ENCODE measurements at regions not wholly inside any gene's neighbourhood (a gene's known extent, or its start where the extent isn't known, plus 50 kb on each side); places are given as distances from the start of the nearest gene placed in this dataset.

GRCh38 chr7:19239951-19240350, 94.7 kb upstream of the FERD3L start:
- H3K27me3 Mint-ChIP-seq (ENCODE audit: low read depth in 2 of 2): peaks cover 0 to 5% of the 10 kb centered on the region in 2 donors
- DNase-seq (no peak), ATAC-seq (no peak)
- no peaks in the 10 kb centered on the region for H3K27me3 ChIP-seq (ENCODE audit: control insufficient read depth, insufficient read depth, low read length)
- H3K36me3 ChIP-seq (ENCODE audit: control insufficient read depth, insufficient read depth, low read length): no peaks in the 10 kb centered on the region
- no peaks in the 10 kb centered on the region for H3K36me3 Mint-ChIP-seq
- intact Hi-C loops (cut with micrococcal nuclease): no loop called here
- H3K9me3 Mint-ChIP-seq: peaks cover 5 to 6% of the 10 kb centered on the region in 2 donors
- no peaks in the 10 kb centered on the region for H3K4me1 ChIP-seq (ENCODE audit: control insufficient read depth, insufficient read depth, low read length)
- no peak overlapping the region for H3K4me3 Mint-ChIP-seq
- H3K4me1 Mint-ChIP-seq: no peaks in the 10 kb centered on the region
- no peak overlapping the region for H3K27ac ChIP-seq (ENCODE audit: low read length)
- no peak overlapping the region for H3K27ac Mint-ChIP-seq
- 100% methylated on average over 1 of the region's 3 CpGs for WGBS (ENCODE audit: insufficient coverage)
- no peak for TF ChIP-seq CTCF (IDR thresholded peaks at IDR 0.05)
- no peaks in the 10 kb centered on the region for H3K9me3 ChIP-seq (ENCODE audit: control insufficient read depth, insufficient read depth, low read length)
- H3K4me3 ChIP-seq (ENCODE audit: low read length): no peak overlapping the region

- Histone ChIP-seq H3K27me3 (ENCODE audit: control insufficient read depth, insufficient read depth, low read length) (no peaks in the 10 kb centered on the region), H3K4me1 (ENCODE audit: control insufficient read depth, insufficient read depth, low read length) (no peaks in the 10 kb centered on the region), H3K27ac (ENCODE audit: low read length) (no peak overlapping the region), H3K9me3 (ENCODE audit: control insufficient read depth, insufficient read depth, low read length) (no peaks in the 10 kb centered on the region), H3K36me3 (ENCODE audit: control insufficient read depth, insufficient read depth, low read length) (no peaks in the 10 kb centered on the region), H3K4me3 (ENCODE audit: low read length) (no peak overlapping the region)
- no peak overlapping the region for H3K27ac Mint-ChIP-seq
- DNase-seq (no peak), ATAC-seq (no peak)
- no peaks in the 10 kb centered on the region for H3K36me3 Mint-ChIP-seq
- peaks cover 2 to 5% of the 10 kb centered on the region in 2 donors for H3K9me3 Mint-ChIP-seq
- intact Hi-C loops (cut with micrococcal nuclease): no loop called here
- H3K4me1 Mint-ChIP-seq: no peaks in the 10 kb centered on the region
- 85% methylated on average over 3 of the region's 5 CpGs for WGBS (ENCODE audit: insufficient coverage)
- H3K27me3 Mint-ChIP-seq (ENCODE audit: low read depth in 2 of 2): no peaks in the 10 kb centered on the region
- no peak overlapping the region for H3K4me3 Mint-ChIP-seq
- no peak for TF ChIP-seq CTCF (IDR thresholded peaks at IDR 0.05)
Observed at GRCh38 chr7:19235680-19236079, 90.5 kb upstream of the FERD3L start.

GRCh38 chr7:19224951-19225350, 79.7 kb upstream of the FERD3L start:
- no peaks in the 10 kb centered on the region for H3K9me3 ChIP-seq (ENCODE audit: control insufficient read depth, insufficient read depth, low read length)

More at GRCh38 chr7:19224951-19225350, 79.7 kb upstream of the FERD3L start:
- Histone ChIP-seq H3K27me3 (ENCODE audit: control insufficient read depth, insufficient read depth, low read length) (no peaks in the 10 kb centered on the region), H3K4me3 (ENCODE audit: low read length) (no peak overlapping the region), H3K4me1 (ENCODE audit: control insufficient read depth, insufficient read depth, low read length) (no peaks in the 10 kb centered on the region), H3K27ac (ENCODE audit: low read length) (no peak overlapping the region), H3K36me3 (ENCODE audit: control insufficient read depth, insufficient read depth, low read length) (no peaks in the 10 kb centered on the region)
- peaks cover 12 to 13% of the 10 kb centered on the region in 2 donors for H3K9me3 Mint-ChIP-seq
- H3K4me1 Mint-ChIP-seq: no peaks in the 10 kb centered on the region
- no peak overlapping the region for H3K4me3 Mint-ChIP-seq
- TF ChIP-seq CTCF (IDR thresholded peaks at IDR 0.05): no peak
- peaks cover 0 to 5% of the 10 kb centered on the region in 2 donors for H3K27me3 Mint-ChIP-seq (ENCODE audit: low read depth in 2 of 2)
- 91% methylated on average over 1 of the region's 2 CpGs for WGBS (ENCODE audit: insufficient coverage)
- DNase-seq: no peak
- no peak for ATAC-seq
- H3K36me3 Mint-ChIP-seq: no peaks in the 10 kb centered on the region
- intact Hi-C loops (cut with micrococcal nuclease): no loop called here
- H3K27ac Mint-ChIP-seq: no peak overlapping the region

All from natural killer cell (primary cell).